Stimulated activated CD8-positive, alpha-beta memory T cell treated with anti-CD3 and anti-CD28 coated beads, Interleukin-2, amount 100 ng/mL, for 48 hours (primary cell): ENCODE measurements at regions not wholly inside any gene's neighbourhood (a gene's known extent, or its start where the extent isn't known, plus 50 kb on each side); places are given as distances from the start of the nearest gene placed in this dataset.
"Not testable (repeated sequence)": the region's sequence is repeated elsewhere in the genome, so short reads cannot be mapped to it uniquely, and the experiment has no call there.

Experiments used
- DNase-seq, 2 donors: peaks; one replicate each; pipeline ENCODE4 v3.0.0-alpha.2; 2020; ENCODE audit warnings: low read depth in 2 of 2

- DNase-seq: peak; percentile 91 to 98
These were observed 131.1 kb upstream of the ALDH3B2 start for GRCh38 chr11:67805253-67806126.

GRCh38 chr11:67804435-67805252 lies 130.2 kb upstream of the ALDH3B2 start:
- DNase-seq: not testable (repeated sequence)

GRCh38 chr11:67803519-67803918 lies 129.1 kb upstream of the ALDH3B2 start:
- not testable (repeated sequence) for DNase-seq

GRCh38 chr11:67803055-67803454 lies 128.6 kb upstream of the ALDH3B2 start:
- not testable (repeated sequence) for DNase-seq

GRCh38 chr11:67802623-67803022 lies 128.2 kb upstream of the ALDH3B2 start:
- not testable (repeated sequence) for DNase-seq

GRCh38 chr11:67801397-67801796 lies 127.0 kb upstream of the ALDH3B2 start:
- DNase-seq: not testable (repeated sequence)

- not testable (repeated sequence) for DNase-seq
These were observed 126.2 kb upstream of the ALDH3B2 start for GRCh38 chr11:67800591-67800990.

- not testable (repeated sequence) for DNase-seq
These were observed 125.4 kb upstream of the ALDH3B2 start for GRCh38 chr11:67799808-67800207.

GRCh38 chr11:67797726-67798521 lies 123.5 kb upstream of the ALDH3B2 start:
- not testable (repeated sequence) for DNase-seq

- no peak for DNase-seq
These were observed 121.3 kb upstream of the ALDH3B2 start for GRCh38 chr11:67795746-67796145.

- DNase-seq: not testable (repeated sequence)
These were observed 119.3 kb upstream of the ALDH3B2 start for GRCh38 chr11:67793750-67794149.

- DNase-seq: peak in 1 of 2 donors; percentile 28
These were observed 118.0 kb upstream of the ALDH3B2 start for GRCh38 chr11:67792273-67792990.

GRCh38 chr11:67791598-67792170 lies 117.3 kb upstream of the ALDH3B2 start:
- not testable (repeated sequence) for DNase-seq

GRCh38 chr11:67788341-67788695 lies 113.9 kb upstream of the ALDH3B2 start:
- DNase-seq: not testable (repeated sequence)

GRCh38 chr11:67787681-67788340 lies 113.4 kb upstream of the ALDH3B2 start:
- not testable (repeated sequence) for DNase-seq

GRCh38 chr11:67781967-67782366 lies 107.5 kb upstream of the ALDH3B2 start:
- DNase-seq: not testable (repeated sequence)

GRCh38 chr11:67781506-67781905 lies 107.1 kb upstream of the ALDH3B2 start:
- not testable (repeated sequence) for DNase-seq

GRCh38 chr11:67780056-67780455 lies 105.6 kb upstream of the ALDH3B2 start:
- DNase-seq: no peak

GRCh38 chr11:67779189-67779875 lies 104.9 kb upstream of the ALDH3B2 start:
- not testable (repeated sequence) for DNase-seq
